OCI-LY1 (cell line): ENCODE measurements at regions not wholly inside any gene's neighbourhood (a gene's known extent, or its start where the extent isn't known, plus 50 kb on each side); places are given as distances from the start of the nearest gene placed in this dataset.

ENCODE experiments used
- CTCF ChIP-seq: fragments of 200-600 bp; sonication (generic), shearing (Covaris generic); IDR thresholded peaks from 2 replicates; pipeline ENCODE4 v1.5.1; 2017; ENCODE audit warnings: mild to moderate bottlenecking, antibody characterized with exemption, low read length, moderate library complexity, mixed read lengths
- EZH2 ChIP-seq: fragments of 200-600 bp; sonication (generic), shearing (Covaris generic); IDR thresholded peaks from 2 replicates; pipeline ENCODE4 v1.8.0; 2017; ENCODE audit warnings: borderline replicate concordance, mixed run types, mild to moderate bottlenecking, antibody characterized with exemption, low read length, moderate library complexity, mixed read lengths

GRCh38 chr21:36263797-36264196 lies 56.2 kb upstream of the MORC3 start:
- TF ChIP-seq CTCF (no peak), EZH2 (no peak)
